ENCODE measurements at regions not wholly inside any gene's neighbourhood (a gene's known extent, or its start where the extent isn't known, plus 50 kb on each side); places are given as distances from the start of the nearest gene placed in this dataset.

- no peak for DNase-seq (ENCODE audit: insufficient read length, low spot score)
- no peak for FAIRE-seq
Observed at GRCh38 chr16:48971571-48972077, 310.0 kb downstream of the CBLN1 start.

DNA sequence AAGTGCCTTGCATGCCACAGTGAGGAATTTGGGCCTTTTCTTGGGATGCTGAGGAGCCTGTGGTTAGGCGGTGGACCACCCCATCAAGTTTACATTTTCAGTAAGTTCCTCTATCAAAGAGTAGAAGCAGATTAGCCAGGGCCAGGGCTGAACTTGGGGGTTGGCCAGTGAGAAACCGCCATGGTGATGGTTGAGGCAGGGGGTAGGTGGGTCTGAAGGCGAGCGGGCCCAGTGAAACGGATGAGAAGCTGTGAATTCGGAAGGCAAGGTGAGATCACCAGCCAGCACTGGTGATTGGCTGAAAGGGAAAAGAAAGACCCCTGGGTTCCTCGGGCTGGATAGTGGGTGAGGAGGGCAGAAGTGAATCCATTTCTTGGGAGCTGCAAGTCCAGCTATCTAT lies 311.4 kb downstream of the CBLN1 start:
- no peak for FAIRE-seq

More at GRCh38 chr16:48971571-48972077, 310.0 kb downstream of the CBLN1 start:
- no peak for TF ChIP-seq CTCF (IDR thresholded peaks at IDR 0.05; ENCODE audit: insufficient read depth, missing control alignments)

DNA sequence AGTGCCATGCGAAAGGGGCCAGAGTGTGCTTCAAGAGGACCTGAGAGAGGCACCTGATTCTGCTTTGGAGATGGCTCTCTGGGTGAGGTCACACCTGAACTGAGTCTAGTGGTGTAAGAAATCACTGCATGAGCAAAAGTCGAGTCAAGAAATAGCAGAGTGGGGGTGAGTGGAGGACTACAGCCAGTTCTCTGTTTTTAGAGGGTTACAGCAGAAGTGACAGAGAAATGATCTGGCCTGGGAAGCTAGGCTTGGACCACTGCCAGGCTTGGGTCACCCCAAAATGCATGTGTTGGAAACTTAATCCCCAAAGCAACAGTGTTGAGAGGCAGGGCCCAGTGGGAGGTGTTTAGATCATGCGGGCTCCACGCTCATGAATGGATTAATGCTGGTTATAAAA lies 312.0 kb downstream of the CBLN1 start:
- TF ChIP-seq CTCF (IDR thresholded peaks at IDR 0.05; ENCODE audit: insufficient read depth, missing control alignments), result no peak
- DNase-seq (ENCODE audit: insufficient read length, low spot score) (no peak), FAIRE-seq (no peak)

More for the DNA sequence above, 311.4 kb downstream of the CBLN1 start:
- TF ChIP-seq CTCF (IDR thresholded peaks at IDR 0.05; ENCODE audit: insufficient read depth, missing control alignments), result no peak
- no peak for DNase-seq (ENCODE audit: insufficient read length, low spot score)

- FAIRE-seq (no peak), DNase-seq (ENCODE audit: insufficient read length, low spot score) (no peak)
- no peak for TF ChIP-seq CTCF (IDR thresholded peaks at IDR 0.05; ENCODE audit: insufficient read depth, missing control alignments)
Observed at GRCh38 chr16:48965386-48965785, 316.3 kb downstream of the CBLN1 start.

DNA sequence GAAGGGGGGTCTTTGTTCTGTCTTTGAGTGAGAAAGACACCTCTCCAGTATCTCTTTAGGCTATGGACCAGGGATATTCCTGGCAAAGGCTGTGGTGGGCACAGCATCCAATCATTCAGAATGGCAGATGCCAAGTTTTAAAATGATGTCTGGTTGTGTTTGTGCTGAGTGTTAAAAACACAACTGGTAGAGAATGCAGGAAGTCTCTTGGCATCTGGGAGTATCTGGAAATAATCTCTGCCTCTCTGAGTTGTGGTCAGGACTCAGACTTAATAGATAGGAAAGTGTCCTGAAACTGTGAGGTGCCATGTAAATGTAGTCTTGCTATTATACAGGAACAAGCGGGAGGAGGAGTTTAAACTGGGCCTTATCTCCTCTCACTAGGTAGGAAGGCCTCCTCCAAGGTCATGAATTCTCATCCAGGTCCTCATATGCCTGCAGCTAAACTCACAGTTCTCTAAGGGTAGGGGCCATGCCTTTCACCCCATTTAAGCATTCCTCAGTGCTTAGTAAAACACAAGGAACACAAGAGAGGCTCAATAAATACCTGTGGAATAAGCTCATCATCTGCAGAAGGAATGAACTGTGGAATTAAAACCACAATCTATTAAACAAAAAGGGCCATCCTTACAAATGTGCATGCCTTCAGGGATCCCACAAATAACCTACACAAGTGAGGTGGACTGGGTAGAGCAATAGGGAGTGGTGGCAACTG lies 317.6 kb downstream of the CBLN1 start:
- DNase-seq (ENCODE audit: insufficient read length, low spot score) (no peak), FAIRE-seq (no peak)
- no peak for TF ChIP-seq CTCF (IDR thresholded peaks at IDR 0.05; ENCODE audit: insufficient read depth, missing control alignments)

DNA sequence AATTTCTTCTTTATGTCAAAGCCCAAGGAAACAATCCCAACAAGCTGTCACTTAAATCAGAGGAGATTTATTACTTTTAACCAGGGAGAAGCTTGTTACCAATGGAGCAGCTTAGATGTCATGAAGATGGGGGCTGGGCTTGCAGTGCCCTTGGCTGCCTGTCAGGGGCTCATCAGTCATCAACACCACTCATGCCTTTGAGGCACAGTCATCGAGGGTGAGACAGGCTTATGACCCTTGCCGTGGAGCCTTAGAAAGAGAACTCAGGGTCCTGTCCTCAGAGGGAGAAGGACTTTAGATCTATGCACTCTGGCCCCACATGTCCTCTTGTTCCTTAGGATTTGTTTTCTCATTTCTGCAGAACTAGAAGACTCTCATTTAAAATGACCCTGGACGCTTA lies 318.3 kb downstream of the CBLN1 start:
- TF ChIP-seq CTCF (IDR thresholded peaks at IDR 0.05; ENCODE audit: insufficient read depth, missing control alignments), result no peak
- DNase-seq (ENCODE audit: insufficient read length, low spot score) (no peak), FAIRE-seq (no peak)

- TF ChIP-seq CTCF (IDR thresholded peaks at IDR 0.05; ENCODE audit: insufficient read depth, missing control alignments), result no peak
- DNase-seq (ENCODE audit: insufficient read length, low spot score) (no peak), FAIRE-seq (no peak)
Observed at GRCh38 chr16:48961546-48961945, 320.1 kb downstream of the CBLN1 start.
